Neural progenitor cell (in vitro differentiated cells): ENCODE measurements at regions not wholly inside any gene's neighbourhood (a gene's known extent, or its start where the extent isn't known, plus 50 kb on each side); places are given as distances from the start of the nearest gene placed in this dataset.

ENCODE experiments used
- DNase-seq: peaks from one replicate; pipeline ENCODE4 v3.0.0-alpha.2; 2016; ENCODE audit warnings: low spot score
- H2AFZ ChIP-seq: fragments of 200-600 bp; sonication (generic); replicated peaks from 2 replicates; pipeline ENCODE4 v1.6.1; 2016; ENCODE audit warnings: antibody characterized with exemption
- H3F3A ChIP-seq: fragments of 200-600 bp; sonication (generic); 2 replicates; pipeline ENCODE4 v1.6.1; 2016; ENCODE audit warnings: antibody characterized with exemption, low read depth
- H3K27ac ChIP-seq: fragments of 200-600 bp; sonication (generic); 2 replicates; pipeline ENCODE4 v1.5.1; 2016; ENCODE audit warnings: mild to moderate bottlenecking
- H3K27me3 ChIP-seq: fragments of 200-600 bp; sonication (generic); 2 replicates; pipeline ENCODE4 v1.6.1; 2016; ENCODE audit warnings: mild to moderate bottlenecking, moderate library complexity
- H3K36me3 ChIP-seq: fragments of 200-600 bp; sonication (generic); 2 replicates; pipeline ENCODE4 v1.5.1; 2016
- H3K4me1 ChIP-seq: fragments of 200-600 bp; sonication (generic); 2 replicates; pipeline ENCODE4 v1.6.1; 2016; ENCODE audit warnings: mixed run types
- H3K4me2 ChIP-seq: fragments of 200-600 bp; sonication (generic); 2 replicates; pipeline ENCODE4 v1.6.1; 2016
- H3K4me3 ChIP-seq: fragments of 200-600 bp; sonication (generic); 2 replicates; pipeline ENCODE4 v1.5.1; 2016
- H3K79me2 ChIP-seq: fragments of 200-600 bp; sonication (generic); 2 replicates; pipeline ENCODE4 v1.6.1; 2016; ENCODE audit warnings: low read depth
- H3K9ac ChIP-seq: fragments of 200-600 bp; sonication (generic); 2 replicates; pipeline ENCODE4 v1.6.1; 2016
- H3K9me3 ChIP-seq: fragments of 200-600 bp; sonication (generic); 2 replicates; pipeline ENCODE4 v1.5.1; 2016; ENCODE audit warnings: low read depth
- H4K20me1 ChIP-seq: fragments of 200-600 bp; sonication (generic); 2 replicates; pipeline ENCODE4 v1.6.1; 2016; ENCODE audit warnings: low read depth
- H3K27ac Mint-ChIP-seq: 3 replicates; pipeline ENCODE4 v1.8.0; 2021; ENCODE audit warnings: mixed read lengths
- H3K27me3 Mint-ChIP-seq: 2 replicates; pipeline ENCODE4 v1.8.0; 2022; ENCODE audit warnings: low read depth, mild to moderate bottlenecking, inconsistent platforms, moderate library complexity, mixed read lengths; ENCODE audit not compliant: insufficient read depth
- H3K36me3 Mint-ChIP-seq: 3 replicates; pipeline ENCODE4 v1.8.0; 2021; ENCODE audit warnings: mixed read lengths
- H3K4me1 Mint-ChIP-seq: 3 replicates; pipeline ENCODE4 v1.8.0; 2021; ENCODE audit warnings: mixed read lengths
- H3K4me3 Mint-ChIP-seq: 3 replicates; pipeline ENCODE4 v1.8.0; 2021; ENCODE audit warnings: mild to moderate bottlenecking, moderate library complexity, mixed read lengths
- H3K9me3 Mint-ChIP-seq: 3 replicates; pipeline ENCODE4 v1.8.0; 2020; ENCODE audit warnings: mixed read lengths
- EZH2 ChIP-seq: fragments of 200-600 bp; sonication (generic); IDR thresholded peaks from 2 replicates; pipeline ENCODE4 v1.6.1; 2017; ENCODE audit warnings: antibody characterized with exemption, mild to moderate bottlenecking, moderate library complexity
- EZH2phosphoT487 ChIP-seq: fragments of 200-600 bp; sonication (generic); IDR thresholded peaks from 2 replicates; pipeline ENCODE4 v1.6.1; 2017; ENCODE audit warnings: antibody characterized with exemption
- TF ChIP-seq, protein P1 (sequence below): fragments of 200-600 bp; sonication (generic); IDR thresholded peaks from 2 replicates; pipeline ENCODE4 v1.5.1; 2017; ENCODE audit warnings: antibody characterized with exemption, mild to moderate bottlenecking

DNA sequence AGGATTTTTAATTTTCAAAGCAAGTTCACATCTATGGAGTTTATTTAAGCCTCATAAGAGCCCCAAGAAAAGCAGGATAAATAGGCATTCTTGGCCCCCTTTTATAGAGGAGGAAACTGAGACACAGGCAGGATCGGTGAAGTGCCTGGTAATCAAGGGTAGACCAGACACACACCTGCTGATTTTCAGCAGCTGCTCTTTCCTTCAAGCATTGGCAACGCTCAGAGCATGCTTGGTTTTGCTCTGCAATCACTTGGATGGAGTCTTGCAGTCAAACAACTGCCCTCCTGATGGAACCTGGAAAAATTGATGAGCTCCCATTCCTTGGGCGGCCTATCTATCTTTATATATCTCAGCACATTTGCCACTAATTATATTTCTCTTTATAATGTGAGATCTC, 478.9 kb upstream of the CAMK1G start:
- peaks cover 3% of the 10 kb centered on the region for H3K27me3 Mint-ChIP-seq
- no peaks in the 10 kb centered on the region for H3K9me3 ChIP-seq
- peaks cover 9% of the 10 kb centered on the region for H3K4me1 ChIP-seq
- H3K36me3 Mint-ChIP-seq, result no peaks in the 10 kb centered on the region
- no peaks in the 10 kb centered on the region for H3K9me3 Mint-ChIP-seq
- no peak overlapping the region for H3K27ac ChIP-seq
- no peaks in the 10 kb centered on the region for H3K36me3 ChIP-seq
- H3K79me2 ChIP-seq, result no peaks in the 10 kb centered on the region
- no peaks in the 10 kb centered on the region for H3K27me3 ChIP-seq
- H3K4me1 Mint-ChIP-seq, result peaks cover 8% of the 10 kb centered on the region
- no peak overlapping the region for H3K9ac ChIP-seq
- no peak overlapping the region for H3K4me3 ChIP-seq
- no peak overlapping the region for H3K4me3 Mint-ChIP-seq
- no peak for DNase-seq
- no peak overlapping the region for H3K27ac Mint-ChIP-seq
- H2AFZ ChIP-seq, result no peak overlapping the region
- no peaks in the 10 kb centered on the region for H4K20me1 ChIP-seq
- no peak overlapping the region for H3K4me2 ChIP-seq
- no peak for TF ChIP-seq EZH2
- TF ChIP-seq EZH2phosphoT487, result no peak
- TF ChIP-seq, protein P1, sequence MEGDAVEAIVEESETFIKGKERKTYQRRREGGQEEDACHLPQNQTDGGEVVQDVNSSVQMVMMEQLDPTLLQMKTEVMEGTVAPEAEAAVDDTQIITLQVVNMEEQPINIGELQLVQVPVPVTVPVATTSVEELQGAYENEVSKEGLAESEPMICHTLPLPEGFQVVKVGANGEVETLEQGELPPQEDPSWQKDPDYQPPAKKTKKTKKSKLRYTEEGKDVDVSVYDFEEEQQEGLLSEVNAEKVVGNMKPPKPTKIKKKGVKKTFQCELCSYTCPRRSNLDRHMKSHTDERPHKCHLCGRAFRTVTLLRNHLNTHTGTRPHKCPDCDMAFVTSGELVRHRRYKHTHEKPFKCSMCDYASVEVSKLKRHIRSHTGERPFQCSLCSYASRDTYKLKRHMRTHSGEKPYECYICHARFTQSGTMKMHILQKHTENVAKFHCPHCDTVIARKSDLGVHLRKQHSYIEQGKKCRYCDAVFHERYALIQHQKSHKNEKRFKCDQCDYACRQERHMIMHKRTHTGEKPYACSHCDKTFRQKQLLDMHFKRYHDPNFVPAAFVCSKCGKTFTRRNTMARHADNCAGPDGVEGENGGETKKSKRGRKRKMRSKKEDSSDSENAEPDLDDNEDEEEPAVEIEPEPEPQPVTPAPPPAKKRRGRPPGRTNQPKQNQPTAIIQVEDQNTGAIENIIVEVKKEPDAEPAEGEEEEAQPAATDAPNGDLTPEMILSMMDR, result no peak
- H3F3A ChIP-seq, result no peaks in the 10 kb centered on the region

DNA sequence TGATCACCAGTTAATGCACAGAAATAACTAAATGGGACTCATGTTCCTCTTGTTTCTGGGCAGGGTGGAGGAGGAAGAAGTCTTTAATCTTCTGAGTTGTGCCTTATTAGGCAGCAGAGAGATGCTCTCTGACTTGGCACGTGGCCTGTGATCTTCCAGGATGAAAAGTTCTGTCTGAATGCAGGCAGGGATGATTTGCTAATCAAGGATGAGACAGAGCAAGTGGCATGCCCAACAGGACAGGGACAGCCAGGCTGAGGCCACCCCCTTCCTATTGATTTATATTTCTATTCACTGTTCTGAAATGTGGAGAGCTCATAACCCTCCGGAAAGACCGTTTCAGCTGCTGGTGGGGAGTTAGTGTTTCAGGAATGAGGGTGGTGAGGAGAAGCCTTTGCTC, 477.8 kb upstream of the CAMK1G start:
- Histone ChIP-seq H4K20me1 (no peaks in the 10 kb centered on the region), H3F3A (no peaks in the 10 kb centered on the region), H3K9me3 (no peaks in the 10 kb centered on the region), H3K9ac (no peak overlapping the region), H3K4me2 (no peak overlapping the region), H3K27me3 (no peaks in the 10 kb centered on the region), H3K4me1 (peaks cover 9% of the 10 kb centered on the region), H3K79me2 (no peaks in the 10 kb centered on the region), H3K27ac (no peak overlapping the region), H3K36me3 (no peaks in the 10 kb centered on the region), H3K4me3 (no peak overlapping the region), H2AFZ (peak overlapping the region; percentile 46)
- H3K9me3 Mint-ChIP-seq, result no peaks in the 10 kb centered on the region
- no peak overlapping the region for H3K27ac Mint-ChIP-seq
- DNase-seq, result no peak
- no peaks in the 10 kb centered on the region for H3K36me3 Mint-ChIP-seq
- peaks cover 8% of the 10 kb centered on the region for H3K4me1 Mint-ChIP-seq
- no peak overlapping the region for H3K4me3 Mint-ChIP-seq
- peaks cover 3% of the 10 kb centered on the region for H3K27me3 Mint-ChIP-seq
- TF ChIP-seq EZH2phosphoT487, result no peak
- TF ChIP-seq, protein P1, result no peak

DNA sequence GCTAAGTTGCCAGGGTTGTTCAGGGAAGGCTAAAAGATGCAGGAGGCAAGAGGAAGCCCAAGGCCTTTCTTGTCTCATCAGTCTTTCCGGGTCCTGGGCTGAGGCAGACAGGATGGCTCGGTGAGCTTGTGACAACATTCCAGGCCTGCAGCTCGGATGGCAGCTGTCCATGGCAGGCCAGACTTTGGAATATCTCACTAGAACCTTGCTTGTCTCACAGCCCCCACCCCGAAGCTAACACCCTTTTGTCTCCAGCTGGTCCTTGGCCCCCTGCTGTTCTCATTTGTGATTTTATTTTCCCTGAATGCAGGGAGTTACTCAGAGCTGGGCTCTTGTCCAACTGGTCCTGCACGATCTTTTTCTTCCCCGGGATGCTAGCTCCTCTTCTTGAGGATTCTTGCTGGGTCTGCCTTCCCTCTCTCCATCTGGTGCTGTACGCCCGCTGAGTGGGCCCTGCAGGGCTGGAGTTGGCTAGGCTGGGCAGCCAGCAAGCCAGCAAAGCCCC, 477.2 kb upstream of the CAMK1G start:
- no peaks in the 10 kb centered on the region for H3K9me3 Mint-ChIP-seq
- Histone ChIP-seq H3K79me2 (no peaks in the 10 kb centered on the region), H3K9me3 (no peaks in the 10 kb centered on the region), H3F3A (no peaks in the 10 kb centered on the region), H3K9ac (no peak overlapping the region), H4K20me1 (no peaks in the 10 kb centered on the region), H2AFZ (peak overlapping the region; percentile 46), H3K27me3 (no peaks in the 10 kb centered on the region), H3K36me3 (no peaks in the 10 kb centered on the region), H3K4me1 (peaks cover 9% of the 10 kb centered on the region), H3K4me3 (no peak overlapping the region), H3K4me2 (no peak overlapping the region), H3K27ac (no peak overlapping the region)
- H3K36me3 Mint-ChIP-seq, result no peaks in the 10 kb centered on the region
- DNase-seq, result peak; percentile 25
- TF ChIP-seq, protein P1, result no peak
- TF ChIP-seq EZH2phosphoT487 (no peak), EZH2 (no peak)
- H3K4me1 Mint-ChIP-seq, result peaks cover 8% of the 10 kb centered on the region
- H3K4me3 Mint-ChIP-seq, result no peak overlapping the region
- peaks cover 3% of the 10 kb centered on the region for H3K27me3 Mint-ChIP-seq
- no peak overlapping the region for H3K27ac Mint-ChIP-seq
